Ovary (tissue), 7 donors: ENCODE measurements at regions not wholly inside any gene's neighbourhood (a gene's known extent, or its start where the extent isn't known, plus 50 kb on each side); places are given as distances from the start of the nearest gene placed in this dataset.

Experiments
- DNase-seq, 5 donors: peaks; one replicate each; pipeline ENCODE4 v3.0.0-alpha.2; 2019 to 2020
- H3K27ac ChIP-seq, 2 donors: fragments of 200-600 bp; one replicate each; pipeline versions ENCODE4 v1.5.1 to v1.8.0; 2019 to 2022
- H3K27me3 ChIP-seq: fragments of 200-600 bp; one replicate; pipeline ENCODE4 v1.8.0; 2022
- H3K36me3 ChIP-seq: fragments of 200-600 bp; sonication (generic); one replicate; pipeline ENCODE4 v1.5.1; 2019
- H3K4me1 ChIP-seq: one replicate; pipeline ENCODE4 v1.8.1; 2013; ENCODE audit warnings: mild to moderate bottlenecking, moderate library complexity; ENCODE audit not compliant: insufficient read depth
- H3K4me3 ChIP-seq: fragments of 200-600 bp; sonication (generic); one replicate; pipeline ENCODE4 v1.5.1; 2017
- H3K9me3 ChIP-seq, 2 donors: fragments of 200-600 bp in 1 of 2; sonication (generic) in 1 of 2; one replicate each; pipeline versions ENCODE4 v1.5.1 to v1.8.1; 2013 to 2019; ENCODE audit warnings: mild to moderate bottlenecking in 1 of 2, moderate library complexity in 1 of 2
- EP300 ChIP-seq: sonication (generic); formaldehyde crosslinking; IDR thresholded peaks from one replicate; pipeline ENCODE4 v1.6.1; 2017; ENCODE audit warnings: antibody characterized with exemption
- POLR2A ChIP-seq: fragments of 450-650 bp; IDR thresholded peaks from one replicate; pipeline ENCODE4 v1.6.1; 2017; ENCODE audit warnings: antibody characterized with exemption, mild to moderate bottlenecking, moderate library complexity
- WGBS, 3 donors: extraction: QIAGEN DNeasy Blood & Tissue Kit in 1 of 3; methylation state at CpG; one replicate each; pipeline versions ENCODE4 v1.1.5 to v1.1.7; 2013 to 2017; 5-methylcytosine and 5-hydroxymethylcytosine counted together
- intact Hi-C, 4 donors: fragments of 100-400 bp; cut with DNase I; formaldehyde crosslinking; loops; one replicate each; pipeline versions ENCODE4 v1.11.0 to v1.15.1; 2022 to 2023
- TF ChIP-seq, protein P1 (sequence below), 3 donors: fragments of 450-650 bp in 2 of 3; fragments of 200-600 bp in 1 of 3; IDR thresholded peaks; one replicate each; pipeline versions ENCODE4 v1.5.1 to v1.8.0; 2016 to 2022; ENCODE audit warnings: antibody characterized with exemption in 3 of 3, mild to moderate bottlenecking in 1 of 3
- donor health status: DM: no; HTN: no; CAD: no; lungs with moderate emphysema.
- donor health status: DM: no; HTN: no; CAD: no.
- donor health status: Bipolar disorder and iron deficiency.
- donor health status: DM: no; HTN: no; CAD: no.
- donor health status: DM: yes; HTN: yes; CAD: no.

- H3K4me1 ChIP-seq = no peaks in the 10 kb centered on the region
- no peaks in the 10 kb centered on the region for H3K36me3 ChIP-seq
These were observed 465.4 kb downstream of the FSCB start for GRCh38 chr14:44041700-44042099.

GRCh38 chr14:44040561-44040960 is 466.5 kb downstream of the FSCB start:
- DNase-seq = no peak
- 76 to 89% (median 82%) methylated on average over 1 of the region's 1 CpG for WGBS, 3 donors

More at GRCh38 chr14:44041700-44042099, 465.4 kb downstream of the FSCB start:
- no peaks in the 10 kb centered on the region for H3K27me3 ChIP-seq
- H3K27ac ChIP-seq = no peak overlapping the region
- intact Hi-C loops = no loop called here
- WGBS, 3 donors = 85 to 94% (median 87%) methylated on average over 2 of the region's 2 CpGs
- no peak for DNase-seq
- no peaks in the 10 kb centered on the region for H3K9me3 ChIP-seq
- TF ChIP-seq POLR2A (no peak), EP300 (no peak)
- TF ChIP-seq, protein P1, sequence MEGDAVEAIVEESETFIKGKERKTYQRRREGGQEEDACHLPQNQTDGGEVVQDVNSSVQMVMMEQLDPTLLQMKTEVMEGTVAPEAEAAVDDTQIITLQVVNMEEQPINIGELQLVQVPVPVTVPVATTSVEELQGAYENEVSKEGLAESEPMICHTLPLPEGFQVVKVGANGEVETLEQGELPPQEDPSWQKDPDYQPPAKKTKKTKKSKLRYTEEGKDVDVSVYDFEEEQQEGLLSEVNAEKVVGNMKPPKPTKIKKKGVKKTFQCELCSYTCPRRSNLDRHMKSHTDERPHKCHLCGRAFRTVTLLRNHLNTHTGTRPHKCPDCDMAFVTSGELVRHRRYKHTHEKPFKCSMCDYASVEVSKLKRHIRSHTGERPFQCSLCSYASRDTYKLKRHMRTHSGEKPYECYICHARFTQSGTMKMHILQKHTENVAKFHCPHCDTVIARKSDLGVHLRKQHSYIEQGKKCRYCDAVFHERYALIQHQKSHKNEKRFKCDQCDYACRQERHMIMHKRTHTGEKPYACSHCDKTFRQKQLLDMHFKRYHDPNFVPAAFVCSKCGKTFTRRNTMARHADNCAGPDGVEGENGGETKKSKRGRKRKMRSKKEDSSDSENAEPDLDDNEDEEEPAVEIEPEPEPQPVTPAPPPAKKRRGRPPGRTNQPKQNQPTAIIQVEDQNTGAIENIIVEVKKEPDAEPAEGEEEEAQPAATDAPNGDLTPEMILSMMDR (IDR thresholded peaks at IDR 0.05) = no peak
- no peak overlapping the region for H3K4me3 ChIP-seq

DNA sequence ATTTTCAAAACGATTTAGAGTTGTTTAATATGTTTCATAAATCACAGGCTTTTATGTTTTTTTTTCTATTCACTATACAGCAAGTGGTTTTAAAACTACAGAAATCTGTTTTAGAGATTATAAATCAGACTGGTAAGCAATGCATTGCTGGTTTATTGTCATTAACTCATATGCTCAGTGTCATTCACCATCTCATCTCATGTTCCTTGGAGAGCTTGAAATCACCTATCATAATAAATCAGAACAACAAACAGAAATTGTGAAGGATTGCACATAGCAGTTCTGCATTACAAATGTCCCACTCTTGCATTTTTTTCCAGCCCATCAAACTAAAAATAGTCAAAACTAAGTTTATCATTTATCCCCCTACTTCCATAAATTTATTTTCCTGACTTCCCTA is 470.8 kb downstream of the FSCB start:
- Histone ChIP-seq H3K27me3 (no peaks in the 10 kb centered on the region), H3K9me3 (no peaks in the 10 kb centered on the region), H3K4me1 (no peaks in the 10 kb centered on the region), H3K36me3 (no peaks in the 10 kb centered on the region), H3K27ac (no peak overlapping the region), H3K4me3 (no peak overlapping the region)
- intact Hi-C loops = loop anchor here in 1 of 4 donors (10.0 kb wide), 1 partner anchor 139 kb away; no protein-coding TSS in a partner anchor
- TF ChIP-seq POLR2A = no peak
- TF ChIP-seq, protein P1 (IDR thresholded peaks at IDR 0.05) = no peak
- TF ChIP-seq EP300 = no peak
- no peak for DNase-seq
- 20 to 34% (median 24%) methylated on average over 1 of the region's 1 CpG for WGBS, 3 donors

More at GRCh38 chr14:44040561-44040960, 466.5 kb downstream of the FSCB start:
- Histone ChIP-seq H3K27me3 (no peaks in the 10 kb centered on the region), H3K27ac (no peak overlapping the region), H3K9me3 (no peaks in the 10 kb centered on the region), H3K4me1 (no peaks in the 10 kb centered on the region), H3K4me3 (no peak overlapping the region), H3K36me3 (no peaks in the 10 kb centered on the region)
- TF ChIP-seq, protein P1 (IDR thresholded peaks at IDR 0.05) = no peak
- TF ChIP-seq POLR2A = no peak
- intact Hi-C loops = no loop called here

DNA sequence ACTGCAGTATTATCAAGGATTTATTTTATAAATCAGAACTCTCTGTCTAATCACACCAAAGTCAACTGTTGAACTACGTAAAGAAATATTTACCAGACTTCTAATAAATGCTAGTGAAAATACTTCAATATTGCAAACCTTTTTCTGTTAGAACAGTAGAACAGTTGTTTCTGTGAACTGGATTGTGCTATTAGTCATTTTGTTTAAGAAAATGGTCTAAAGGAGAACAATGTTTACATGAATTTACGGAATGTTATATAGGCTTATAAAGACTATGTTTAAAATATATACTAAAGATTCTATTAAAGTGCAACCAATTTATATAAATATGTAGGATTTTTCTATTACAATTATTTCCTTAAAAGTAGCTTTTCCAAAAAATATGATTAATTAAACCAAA is 471.4 kb downstream of the FSCB start:
- Histone ChIP-seq H3K27ac (no peak overlapping the region), H3K36me3 (no peaks in the 10 kb centered on the region), H3K9me3 (no peaks in the 10 kb centered on the region), H3K4me3 (no peak overlapping the region), H3K4me1 (no peaks in the 10 kb centered on the region), H3K27me3 (no peaks in the 10 kb centered on the region)
- no peak for DNase-seq
- intact Hi-C loops = loop anchor here in 1 of 4 donors (10.0 kb wide), 1 partner anchor 139 kb away; no protein-coding TSS in a partner anchor
- no peak for TF ChIP-seq EP300
- TF ChIP-seq, protein P1 (IDR thresholded peaks at IDR 0.05) = no peak
- no peak for TF ChIP-seq POLR2A
- 40 to 68% (median 64%) methylated on average over 2 of the region's 2 CpGs for WGBS, 3 donors
